Ascending aorta (tissue), 2 donors: ENCODE measurements at regions not wholly inside any gene's neighbourhood (a gene's known extent, or its start where the extent isn't known, plus 50 kb on each side); places are given as distances from the start of the nearest gene placed in this dataset.
"Not testable (repeated sequence)": the region's sequence is repeated elsewhere in the genome, so short reads cannot be mapped to it uniquely, and the experiment has no call there.

Experiments used
- DNase-seq, 2 donors: peaks; one replicate each; pipeline ENCODE4 v3.0.0-alpha.2; 2019; ENCODE audit warnings: low spot score in 2 of 2
- H3K27ac ChIP-seq, 2 donors: fragments of 200-600 bp; sonication (generic); one replicate each; pipeline ENCODE4 v1.5.1; 2016 to 2017; ENCODE audit warnings: mild to moderate bottlenecking in 1 of 2
- H3K27me3 ChIP-seq: fragments of 200-600 bp; sonication (generic); one replicate; pipeline ENCODE4 v1.5.1; 2017
- H3K36me3 ChIP-seq, 2 donors: fragments of 200-600 bp; sonication (generic); one replicate each; pipeline ENCODE4 v1.5.1; 2016
- H3K4me1 ChIP-seq, 2 donors: fragments of 200-600 bp; sonication (generic); one replicate each; pipeline ENCODE4 v1.5.1; 2016 to 2017; ENCODE audit warnings: mild to moderate bottlenecking in 1 of 2
- H3K4me3 ChIP-seq, 2 donors: fragments of 200-600 bp; sonication (generic); one replicate each; pipeline ENCODE4 v1.5.1; 2016 to 2017; ENCODE audit warnings: mild to moderate bottlenecking in 1 of 2
- H3K9me3 ChIP-seq, 2 donors: fragments of 200-600 bp; sonication (generic); one replicate each; pipeline ENCODE4 v1.5.1; 2016
- CTCF ChIP-seq, 3 experiments: fragments of 200-600 bp in 2 of 3; fragments of 450-650 bp in 1 of 3; sonication (generic) in 2 of 3; IDR thresholded peaks; one replicate each; pipeline ENCODE4 v1.5.1; 2016 to 2019; ENCODE audit warnings: antibody characterized with exemption in 3 of 3, mild to moderate bottlenecking in 1 of 3, moderate library complexity in 1 of 3
- intact Hi-C: fragments of 100-400 bp; cut with DNase I; formaldehyde crosslinking; loops from one replicate; pipeline ENCODE4 v1.15.1; 2023

GRCh38 chr6:16040628-16040974 is 88.3 kb upstream of the MYLIP start:
- DNase-seq, result no peak
- no peaks in the 10 kb centered on the region for H3K4me1 ChIP-seq
- no peaks in the 10 kb centered on the region for H3K36me3 ChIP-seq
- H3K27ac ChIP-seq, result no peak overlapping the region
- no peaks in the 10 kb centered on the region for H3K9me3 ChIP-seq
- H3K4me3 ChIP-seq, result no peak overlapping the region
- intact Hi-C loops, result no loop called here
- H3K27me3 ChIP-seq, result no peaks in the 10 kb centered on the region
- TF ChIP-seq CTCF (IDR thresholded peaks at IDR 0.05), result no peak

DNA sequence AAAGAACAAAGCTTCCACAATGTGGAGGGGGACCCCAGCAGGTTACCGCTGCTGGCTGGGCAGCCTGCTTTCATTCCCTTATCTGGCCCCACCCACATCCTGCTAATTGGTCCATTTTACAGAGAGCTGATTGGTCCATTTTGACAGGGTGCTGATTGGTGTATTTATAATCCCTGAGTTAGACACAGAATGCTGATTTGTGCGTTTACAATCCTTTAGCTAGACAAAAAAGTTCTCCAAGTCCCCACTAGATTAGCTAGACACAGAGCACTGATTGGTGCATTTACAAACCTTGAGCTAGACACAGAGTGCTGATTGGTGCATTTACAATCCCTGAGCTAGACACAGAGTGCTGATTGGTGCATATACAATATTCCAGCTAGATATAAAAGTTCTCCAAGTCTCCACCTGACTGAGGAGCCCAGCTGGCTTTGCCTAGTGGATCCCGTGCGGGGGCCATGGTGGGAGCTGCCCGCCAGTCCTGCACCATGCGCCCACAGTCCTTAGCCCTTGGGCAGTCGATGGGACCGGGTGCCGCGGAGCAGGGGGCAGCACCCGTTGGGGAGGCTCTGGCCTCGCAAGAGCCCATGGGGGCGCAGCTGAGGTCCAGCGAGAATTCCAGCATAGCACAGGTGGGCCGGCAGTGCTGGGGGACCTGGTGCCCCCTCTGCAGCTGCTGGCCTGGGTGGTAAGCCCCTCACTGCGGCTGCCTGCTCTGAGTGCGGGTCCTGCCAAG is 88.8 kb upstream of the MYLIP start:
- H3K27ac ChIP-seq, H3K27me3 ChIP-seq, DNase-seq, H3K4me1 ChIP-seq, intact Hi-C loops, H3K9me3 ChIP-seq, H3K4me3 ChIP-seq, H3K36me3 ChIP-seq: not testable (repeated sequence)

GRCh38 chr6:16038938-16039337 is 89.9 kb upstream of the MYLIP start:
- Histone ChIP-seq H3K9me3 (no peaks in the 10 kb centered on the region), H3K36me3 (no peaks in the 10 kb centered on the region), H3K4me3 (no peak overlapping the region), H3K27ac (no peak overlapping the region), H3K4me1 (no peaks in the 10 kb centered on the region), H3K27me3 (no peaks in the 10 kb centered on the region)
- no peak for TF ChIP-seq CTCF (IDR thresholded peaks at IDR 0.05)
- intact Hi-C loops, result no loop called here
- DNase-seq, result no peak

DNA sequence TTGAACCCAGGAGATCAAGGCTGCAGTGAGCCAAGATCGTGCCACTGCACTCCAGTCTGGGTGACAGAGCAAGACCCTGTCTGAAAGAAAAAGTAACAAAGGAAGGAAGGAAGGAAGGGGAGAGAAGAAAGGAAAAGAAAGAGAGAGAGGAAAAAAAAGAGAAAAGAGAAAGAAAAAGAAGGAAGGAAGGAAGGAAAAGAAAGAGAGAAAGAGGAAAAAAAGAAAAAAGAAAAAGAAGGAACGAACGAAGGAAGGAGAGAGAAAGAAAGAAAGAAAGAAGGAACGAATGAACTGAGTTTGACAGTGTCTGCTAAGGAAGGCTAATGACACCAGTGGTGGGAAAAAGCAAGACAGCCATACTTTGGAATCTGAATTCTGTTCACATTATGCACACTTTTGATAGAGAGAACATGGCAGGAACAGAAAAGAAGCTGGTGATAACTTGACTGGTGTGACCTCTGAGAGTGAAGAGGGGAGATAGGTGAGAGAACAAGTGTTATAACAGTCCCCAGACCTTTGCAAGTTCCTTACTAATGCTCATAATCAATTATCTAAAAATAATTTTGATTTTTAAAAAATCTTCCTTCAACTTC is 93.3 kb upstream of the MYLIP start:
- Histone ChIP-seq H3K4me3 (no peak overlapping the region), H3K27me3 (no peaks in the 10 kb centered on the region), H3K9me3 (no peaks in the 10 kb centered on the region), H3K4me1 (no peaks in the 10 kb centered on the region), H3K36me3 (no peaks in the 10 kb centered on the region), H3K27ac (no peak overlapping the region)
- intact Hi-C loops, result no loop called here
- no peak for TF ChIP-seq CTCF (IDR thresholded peaks at IDR 0.05)
- no peak for DNase-seq

- no peaks in the 10 kb centered on the region for H3K4me1 ChIP-seq
- no peak for TF ChIP-seq CTCF (IDR thresholded peaks at IDR 0.05)
- intact Hi-C loops, result no loop called here
- H3K27me3 ChIP-seq, result no peaks in the 10 kb centered on the region
- H3K4me3 ChIP-seq, result no peak overlapping the region
- no peaks in the 10 kb centered on the region for H3K36me3 ChIP-seq
- no peak for DNase-seq
- no peaks in the 10 kb centered on the region for H3K9me3 ChIP-seq
- H3K27ac ChIP-seq, result no peak overlapping the region
Measured at GRCh38 chr6:16033214-16033613, 95.7 kb upstream of the MYLIP start.

DNA sequence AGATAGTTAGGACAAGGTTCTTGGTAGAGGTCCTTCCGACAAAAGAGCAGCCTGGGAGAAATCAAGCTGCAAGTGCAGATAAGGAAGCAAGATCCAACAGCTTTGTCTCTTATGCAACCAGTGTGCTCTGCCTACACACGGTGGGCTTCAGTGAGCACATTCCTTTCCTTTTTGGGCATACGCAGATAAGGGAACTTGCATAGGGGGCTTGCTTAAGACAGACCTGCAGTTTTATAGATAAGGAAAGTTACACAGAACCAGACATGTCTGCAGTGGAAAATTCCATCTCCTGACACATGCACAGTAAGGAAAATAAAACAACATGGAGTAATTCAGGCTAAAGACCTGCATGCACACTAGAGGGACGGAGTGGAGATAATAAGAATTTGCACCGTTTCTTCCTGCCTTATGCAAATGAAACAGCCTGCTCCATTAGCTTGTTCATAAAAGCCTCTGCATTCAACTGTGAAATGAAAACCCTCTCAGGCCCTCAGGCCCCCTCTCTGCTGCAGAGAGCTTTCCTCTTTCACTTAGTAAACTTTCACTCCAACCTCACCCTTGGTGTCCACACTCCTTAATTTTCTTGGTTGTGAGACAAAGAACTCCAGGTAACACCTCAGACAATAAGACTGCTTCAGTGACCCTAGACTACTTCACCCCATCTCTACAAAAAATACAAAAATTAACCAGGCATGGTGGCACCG is 97.5 kb upstream of the MYLIP start:
- intact Hi-C loops, result no loop called here
- H3K36me3 ChIP-seq, result no peaks in the 10 kb centered on the region
- no peak overlapping the region for H3K27ac ChIP-seq
- no peaks in the 10 kb centered on the region for H3K9me3 ChIP-seq
- TF ChIP-seq CTCF (IDR thresholded peaks at IDR 0.05), result no peak
- H3K4me1 ChIP-seq, result no peaks in the 10 kb centered on the region
- no peak for DNase-seq
- no peak overlapping the region for H3K4me3 ChIP-seq
- H3K27me3 ChIP-seq, result no peaks in the 10 kb centered on the region
